HepG2 (cell line): ENCODE measurements at regions not wholly inside any gene's neighbourhood (a gene's known extent, or its start where the extent isn't known, plus 50 kb on each side); places are given as distances from the start of the nearest gene placed in this dataset.

Experiments used
- CTCF ChIP-seq: sonication (generic); formaldehyde crosslinking; IDR thresholded peaks from 2 replicates; pipeline ENCODE4 v1.5.0; 2020; ENCODE audit warnings: mild to moderate bottlenecking, missing genetic modification reagents, moderate library complexity
- NFE2L1 ChIP-seq: sonication (generic); formaldehyde crosslinking; IDR thresholded peaks from 2 replicates; pipeline ENCODE4 v1.4.0; 2020; ENCODE audit warnings: missing genetic modification reagents, mild to moderate bottlenecking, borderline replicate concordance
- UBTF ChIP-seq: sonication (generic); formaldehyde crosslinking; IDR thresholded peaks from 2 replicates; pipeline ENCODE4 v1.4.0; 2020; ENCODE audit warnings: mild to moderate bottlenecking, missing genetic modification reagents
- ZBTB3 ChIP-seq: sonication (generic); formaldehyde crosslinking; IDR thresholded peaks from 2 replicates; pipeline ENCODE4 v1.4.0; 2020; ENCODE audit warnings: low read depth, mild to moderate bottlenecking, moderate library complexity, missing genetic modification reagents, borderline replicate concordance
- ZNF24 ChIP-seq: fragments of 450-650 bp; IDR thresholded peaks from 2 replicates; pipeline ENCODE4 v1.6.1; 2017; ENCODE audit warnings: antibody characterized with exemption, mild to moderate bottlenecking

GRCh38 chrX:39834600-39834999, 263.2 kb downstream of the BCOR start:
- TF ChIP-seq ZNF24 = no peak
- no peak for TF ChIP-seq UBTF (CRISPR knock-in tag)
- no peak for TF ChIP-seq CTCF (CRISPR knock-in tag)
- no peak for TF ChIP-seq ZBTB3
- TF ChIP-seq NFE2L1 (CRISPR knock-in tag) = no peak
